PFSK-1 (cell line): ENCODE measurements at regions not wholly inside any gene's neighbourhood (a gene's known extent, or its start where the extent isn't known, plus 50 kb on each side); places are given as distances from the start of the nearest gene placed in this dataset.

ENCODE experiments used
- FOXP2 ChIP-seq: optimal IDR thresholded peaks from 2 replicates; pipeline ENCODE3; 2011; ENCODE audit warnings: borderline replicate concordance, control low read depth, inconsistent platforms; ENCODE audit not compliant: insufficient read depth; ENCODE audit errors: extremely low read length, extremely low read depth
- POLR2AphosphoS5 ChIP-seq: IDR thresholded peaks from 2 replicates; pipeline ENCODE4 v1.6.1; 2012; ENCODE audit warnings: low read depth, mild to moderate bottlenecking, control low read depth, low read length, moderate library complexity
- SIN3A ChIP-seq: IDR thresholded peaks from 2 replicates; pipeline ENCODE4 v1.6.1; 2012; ENCODE audit warnings: mild to moderate bottlenecking, low read length, moderate library complexity, borderline replicate concordance; ENCODE audit not compliant: insufficient read depth
- TAF1 ChIP-seq: IDR thresholded peaks from 2 replicates; pipeline ENCODE4 v1.6.1; 2012; ENCODE audit warnings: low read length, control low read depth, borderline replicate concordance; ENCODE audit not compliant: insufficient read depth
- TF ChIP-seq, protein P1 (sequence below), 2 experiments: IDR thresholded peaks; 2 replicates each; pipeline versions ENCODE4 v1.6.1 to v1.8.0; 2011 to 2012; ENCODE audit warnings: low read depth in 2 of 2, low read length in 2 of 2, control low read depth in 1 of 2, inconsistent platforms in 1 of 2, mild to moderate bottlenecking in 1 of 2, moderate library complexity in 1 of 2; ENCODE audit not compliant: insufficient read depth in 1 of 2

DNA sequence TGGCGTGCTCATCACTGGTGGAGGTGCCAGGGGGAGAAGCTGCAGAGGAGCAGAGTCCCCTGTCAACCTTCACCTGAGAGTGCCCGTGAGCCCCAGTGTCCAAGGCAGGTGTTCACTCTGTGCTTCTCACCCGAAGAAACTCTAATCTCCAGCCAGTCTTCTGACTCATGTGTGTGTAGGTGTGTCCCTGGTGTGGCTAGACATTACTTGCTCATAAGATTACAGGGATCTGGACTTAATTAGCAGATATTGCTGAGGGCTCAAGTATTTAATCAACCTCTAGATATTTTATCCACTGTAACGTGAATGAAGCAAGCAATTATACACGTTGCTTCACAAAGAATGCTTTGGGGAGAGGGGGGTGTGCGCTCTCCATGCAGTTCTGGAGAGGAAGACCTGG lies 72.5 kb downstream of the MED10 start:
- TF ChIP-seq TAF1 = no peak
- TF ChIP-seq SIN3A = no peak
- TF ChIP-seq, protein P1, sequence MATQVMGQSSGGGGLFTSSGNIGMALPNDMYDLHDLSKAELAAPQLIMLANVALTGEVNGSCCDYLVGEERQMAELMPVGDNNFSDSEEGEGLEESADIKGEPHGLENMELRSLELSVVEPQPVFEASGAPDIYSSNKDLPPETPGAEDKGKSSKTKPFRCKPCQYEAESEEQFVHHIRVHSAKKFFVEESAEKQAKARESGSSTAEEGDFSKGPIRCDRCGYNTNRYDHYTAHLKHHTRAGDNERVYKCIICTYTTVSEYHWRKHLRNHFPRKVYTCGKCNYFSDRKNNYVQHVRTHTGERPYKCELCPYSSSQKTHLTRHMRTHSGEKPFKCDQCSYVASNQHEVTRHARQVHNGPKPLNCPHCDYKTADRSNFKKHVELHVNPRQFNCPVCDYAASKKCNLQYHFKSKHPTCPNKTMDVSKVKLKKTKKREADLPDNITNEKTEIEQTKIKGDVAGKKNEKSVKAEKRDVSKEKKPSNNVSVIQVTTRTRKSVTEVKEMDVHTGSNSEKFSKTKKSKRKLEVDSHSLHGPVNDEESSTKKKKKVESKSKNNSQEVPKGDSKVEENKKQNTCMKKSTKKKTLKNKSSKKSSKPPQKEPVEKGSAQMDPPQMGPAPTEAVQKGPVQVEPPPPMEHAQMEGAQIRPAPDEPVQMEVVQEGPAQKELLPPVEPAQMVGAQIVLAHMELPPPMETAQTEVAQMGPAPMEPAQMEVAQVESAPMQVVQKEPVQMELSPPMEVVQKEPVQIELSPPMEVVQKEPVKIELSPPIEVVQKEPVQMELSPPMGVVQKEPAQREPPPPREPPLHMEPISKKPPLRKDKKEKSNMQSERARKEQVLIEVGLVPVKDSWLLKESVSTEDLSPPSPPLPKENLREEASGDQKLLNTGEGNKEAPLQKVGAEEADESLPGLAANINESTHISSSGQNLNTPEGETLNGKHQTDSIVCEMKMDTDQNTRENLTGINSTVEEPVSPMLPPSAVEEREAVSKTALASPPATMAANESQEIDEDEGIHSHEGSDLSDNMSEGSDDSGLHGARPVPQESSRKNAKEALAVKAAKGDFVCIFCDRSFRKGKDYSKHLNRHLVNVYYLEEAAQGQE (IDR thresholded peaks at IDR 0.05; ENCODE audit: insufficient read depth in 1 of 2, low read depth in 2 of 2, low read length in 2 of 2) = no peak
- no peak for TF ChIP-seq POLR2AphosphoS5

DNA sequence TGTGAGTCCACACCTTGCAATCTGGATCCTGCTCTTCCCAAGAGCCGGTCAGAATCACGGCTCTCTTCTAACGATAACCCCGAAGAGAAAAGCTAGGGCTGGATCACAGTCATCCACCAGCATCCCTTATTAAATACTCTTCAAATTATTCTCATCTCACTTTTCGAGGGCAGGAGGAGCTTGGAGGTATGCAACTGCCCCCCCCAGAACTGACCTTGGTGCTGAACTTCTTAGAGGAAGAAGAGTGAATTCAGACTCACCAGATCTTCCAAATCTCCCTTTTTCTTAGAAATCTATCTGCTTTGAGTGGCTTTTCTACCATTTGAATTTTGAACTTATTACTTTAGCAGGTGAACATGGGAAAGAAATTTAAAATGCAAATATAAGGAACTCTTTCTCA lies 75.7 kb downstream of the MED10 start:
- TF ChIP-seq, protein P1 (IDR thresholded peaks at IDR 0.05; ENCODE audit: insufficient read depth in 1 of 2, low read depth in 2 of 2, low read length in 2 of 2) = peak; percentile 44 to 93; a peak in 3 of 4 replicates
- no peak for TF ChIP-seq POLR2AphosphoS5

DNA sequence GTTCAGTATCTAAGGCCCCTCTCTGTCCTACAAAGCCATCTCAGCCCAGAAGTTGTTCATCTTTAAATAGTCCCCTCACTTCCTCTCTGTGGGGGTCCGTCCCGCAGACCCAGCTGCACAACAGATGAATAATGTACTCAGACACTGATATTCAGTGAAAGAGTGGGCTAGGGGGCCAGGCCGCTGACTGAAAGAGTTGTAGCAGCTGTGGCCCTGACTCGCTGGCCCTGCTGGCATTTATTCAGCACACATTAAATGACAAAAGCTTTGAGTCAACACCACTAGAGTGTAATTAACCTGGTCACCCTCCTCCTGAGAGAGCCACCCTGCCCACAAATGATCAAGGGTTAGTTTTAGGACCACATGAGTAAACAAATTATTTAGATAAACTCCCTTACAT lies 76.3 kb downstream of the MED10 start:
- TF ChIP-seq POLR2AphosphoS5 (no peak), FOXP2 (no peak), SIN3A (no peak), TAF1 (no peak)
- TF ChIP-seq, protein P1 (IDR thresholded peaks at IDR 0.05; ENCODE audit: insufficient read depth in 1 of 2, low read depth in 2 of 2, low read length in 2 of 2) = no peak

DNA sequence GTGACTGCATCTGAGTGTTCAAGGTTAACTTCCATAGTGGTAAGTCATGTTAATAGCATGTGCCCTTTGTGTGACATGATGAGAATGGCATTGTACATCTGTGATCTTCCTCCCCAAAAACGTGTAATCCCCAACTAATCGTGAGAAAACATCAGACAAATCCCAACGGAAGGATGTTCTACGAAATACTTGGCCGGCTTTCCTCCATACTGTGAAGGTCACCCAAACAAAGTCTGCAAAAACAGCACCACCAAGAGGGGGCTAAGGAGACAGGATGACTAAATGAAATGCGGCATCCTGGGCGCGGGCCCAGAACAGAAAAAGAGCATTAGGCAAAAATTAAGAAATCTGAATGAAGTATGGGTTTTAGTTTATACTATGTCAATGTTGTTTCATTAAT lies 81.8 kb downstream of the MED10 start:
- TF ChIP-seq SIN3A (no peak), POLR2AphosphoS5 (no peak), FOXP2 (no peak), TAF1 (no peak)
- TF ChIP-seq, protein P1 (IDR thresholded peaks at IDR 0.05; ENCODE audit: insufficient read depth in 1 of 2, low read depth in 2 of 2, low read length in 2 of 2) = no peak

DNA sequence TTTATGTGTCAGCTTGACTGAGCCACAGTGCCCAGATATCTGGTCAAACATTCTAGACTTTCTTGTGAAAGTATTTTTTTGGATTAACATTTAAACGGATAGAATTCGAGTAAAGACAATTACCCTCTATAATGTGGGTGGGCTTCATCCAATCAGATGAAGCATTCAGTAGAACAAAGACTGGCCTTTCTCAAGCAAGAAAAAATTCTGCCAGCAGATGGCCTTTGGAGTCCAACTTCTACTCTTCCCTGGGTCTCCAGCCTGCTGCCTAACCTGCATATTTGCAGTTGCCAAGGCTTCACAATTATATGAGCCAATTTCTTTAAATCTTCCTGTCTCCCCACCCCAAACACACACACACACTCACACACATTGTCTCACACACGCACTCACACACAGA lies 86.4 kb downstream of the MED10 start:
- no peak for TF ChIP-seq TAF1
- TF ChIP-seq SIN3A = no peak
- TF ChIP-seq FOXP2 = no peak
- TF ChIP-seq POLR2AphosphoS5 = no peak
- TF ChIP-seq, protein P1 (IDR thresholded peaks at IDR 0.05; ENCODE audit: insufficient read depth in 1 of 2, low read depth in 2 of 2, low read length in 2 of 2) = no peak
